ENCODE measurements at regions not wholly inside any gene's neighbourhood (a gene's known extent, or its start where the extent isn't known, plus 50 kb on each side); places are given as distances from the start of the nearest gene placed in this dataset.

- no peak for DNase-seq
Observed at GRCh38 chr4:149931431-149931830, 115.8 kb upstream of the IQCM start.

DNA sequence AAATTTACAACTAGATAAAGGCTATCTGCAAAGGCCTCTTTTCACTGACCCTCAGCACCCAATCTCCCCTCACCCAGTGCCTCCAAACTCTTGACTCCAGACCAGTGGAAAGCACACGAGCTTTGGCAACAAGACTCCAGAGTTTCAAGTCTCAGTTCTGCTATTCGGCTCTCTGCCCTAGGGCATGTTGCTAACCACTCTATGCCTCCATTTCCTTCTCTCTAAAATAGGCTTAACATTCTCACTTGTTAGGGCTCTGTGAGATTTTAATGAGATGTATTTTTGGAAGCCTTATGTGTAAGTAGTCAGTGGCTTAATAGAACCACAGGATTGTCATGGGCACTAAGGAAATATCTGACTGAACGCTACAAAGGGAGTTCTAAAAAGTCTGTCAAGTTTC is 116.5 kb upstream of the IQCM start:
- DNase-seq = no peak

DNA sequence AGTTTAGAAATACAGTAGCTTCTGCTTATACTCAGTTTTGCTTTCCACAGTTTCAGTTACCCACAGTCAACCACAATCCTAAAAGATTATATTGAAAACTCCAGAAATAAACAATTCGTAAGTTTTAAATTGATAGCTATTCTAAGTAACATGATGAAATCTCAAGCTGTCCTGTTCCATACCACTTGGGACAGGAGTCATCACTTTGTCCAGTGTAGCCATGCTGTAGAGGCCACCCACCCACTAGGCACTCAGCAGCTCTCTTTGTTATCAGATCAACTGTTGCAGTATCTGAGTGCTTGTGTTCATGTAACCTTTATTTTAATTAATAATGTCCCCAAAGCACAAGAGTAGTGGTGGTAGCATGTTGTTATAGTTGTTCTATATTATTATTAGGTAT is 117.5 kb upstream of the IQCM start:
- no peak for DNase-seq

GRCh38 chr4:149933883-149934282 is 118.2 kb upstream of the IQCM start:
- DNase-seq = no peak

- no peak for DNase-seq
Observed at GRCh38 chr4:149949381-149949780, 128.9 kb upstream of the DCLK2 start.

DNA sequence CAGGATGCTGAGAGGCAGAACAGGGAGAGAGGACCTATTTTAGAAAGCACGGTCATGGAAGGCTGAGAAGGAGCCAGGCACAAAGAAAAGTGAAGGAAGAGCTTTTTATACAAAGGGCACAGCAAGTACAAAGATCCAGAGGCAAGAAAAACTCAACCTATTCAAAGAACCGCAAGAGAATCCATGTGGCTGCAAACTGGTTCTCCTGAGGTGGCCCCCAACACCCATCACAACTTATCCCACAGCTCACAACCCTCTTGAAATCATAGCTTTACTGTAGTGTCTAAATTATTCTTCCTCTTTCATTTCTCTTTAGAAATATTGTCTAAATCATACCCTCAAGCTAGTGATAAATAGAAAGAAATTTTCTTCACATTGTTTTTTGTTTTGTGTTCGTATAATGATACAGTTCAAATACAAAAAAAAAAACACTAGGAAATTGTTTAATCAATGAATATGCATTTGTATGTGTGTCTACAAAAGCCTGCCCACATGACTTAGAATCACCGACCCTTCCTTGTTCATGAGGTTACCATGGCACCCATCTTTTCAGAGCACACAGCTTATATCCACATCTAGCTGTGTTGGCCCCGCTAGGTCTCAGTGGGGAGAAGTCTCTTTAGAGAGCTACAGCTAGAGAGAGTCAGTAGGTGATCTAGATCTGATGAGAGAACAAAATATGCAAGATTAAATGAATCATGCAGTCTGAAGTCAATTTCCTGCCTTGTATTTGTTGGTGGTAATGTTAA is 126.9 kb upstream of the DCLK2 start:
- no peak for DNase-seq

GRCh38 chr4:149952101-149952500 is 126.1 kb upstream of the DCLK2 start:
- DNase-seq = no peak

- DNase-seq = no peak
Observed at GRCh38 chr4:149952716-149953115, 125.5 kb upstream of the DCLK2 start.

- no peak for DNase-seq
Observed at GRCh38 chr4:149955780-149956390, 122.4 kb upstream of the DCLK2 start.

- no peak for DNase-seq
Observed at GRCh38 chr4:149956678-149957077, 121.6 kb upstream of the DCLK2 start.

DNA sequence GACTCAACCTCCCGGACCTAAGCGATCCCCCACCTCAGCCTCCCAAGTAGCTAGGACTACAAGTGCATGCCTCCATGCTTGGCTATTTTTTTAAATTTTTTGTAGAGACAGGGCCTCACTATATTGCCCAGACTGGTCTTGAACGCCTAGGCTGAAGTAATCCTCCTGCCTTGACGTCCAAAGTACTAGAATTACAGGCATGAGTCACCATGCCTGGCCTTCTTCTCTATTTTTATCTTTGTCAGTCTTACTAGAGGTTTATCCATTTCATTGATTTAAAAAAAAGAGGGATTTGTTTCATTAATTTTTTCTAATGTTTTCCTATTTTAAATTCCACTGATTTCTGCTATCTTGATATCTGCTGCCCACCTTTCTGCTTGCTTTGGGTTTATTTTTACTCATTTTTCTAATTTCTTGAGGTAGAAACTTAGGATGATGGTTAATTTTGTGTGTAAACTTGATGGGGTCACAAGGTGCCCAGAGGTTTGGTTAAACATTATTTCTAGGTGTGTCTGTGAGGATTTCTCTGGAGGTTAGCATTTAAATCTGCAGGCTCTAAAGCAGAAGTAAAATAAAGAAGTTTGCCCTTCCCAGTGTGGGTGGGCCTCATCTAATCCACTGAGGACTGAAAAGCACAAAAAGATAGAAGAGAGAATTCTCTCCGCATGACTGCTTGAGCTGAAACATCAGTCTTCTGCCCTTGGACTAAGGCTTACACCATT is 116.2 kb upstream of the DCLK2 start:
- DNase-seq = no peak

DNA sequence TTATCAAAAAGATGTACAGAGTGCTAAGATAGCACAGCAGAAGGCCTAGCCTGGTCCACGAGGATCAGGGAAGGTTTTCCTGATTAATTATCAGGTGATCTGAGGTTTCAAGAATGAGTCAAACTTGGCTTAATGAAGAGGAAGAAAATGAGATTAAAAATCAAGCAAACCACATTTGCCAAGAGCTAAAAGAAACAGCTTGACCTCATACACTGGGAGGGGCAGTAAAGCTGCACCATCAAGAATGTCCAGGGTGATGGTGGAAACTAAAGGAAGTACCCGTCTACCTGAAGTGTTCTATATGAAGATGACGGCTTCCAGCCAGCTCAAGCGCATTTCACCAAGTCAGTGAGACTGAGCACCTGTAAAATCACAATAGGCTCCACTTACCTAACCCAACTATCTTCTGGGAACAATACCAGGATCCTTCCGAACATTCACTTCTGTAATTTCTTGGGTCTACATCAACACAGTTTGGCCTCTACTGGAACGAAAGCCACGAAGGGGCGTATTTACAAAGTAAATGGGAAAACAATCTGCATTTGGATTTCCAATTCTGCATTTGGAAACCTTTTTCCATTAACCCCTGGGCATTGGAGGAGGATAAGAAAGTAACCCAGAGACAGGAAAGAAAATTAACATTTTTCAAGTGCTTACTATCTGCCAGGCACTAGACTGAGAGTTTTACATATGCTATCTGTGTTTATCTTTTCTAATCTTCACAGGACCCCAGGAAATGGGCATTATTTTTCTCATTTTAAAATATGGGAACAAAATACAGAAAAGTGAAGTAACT is 114.0 kb upstream of the DCLK2 start:
- DNase-seq = no peak

- no peak for DNase-seq
Observed at GRCh38 chr4:149965206-149965605, 113.0 kb upstream of the DCLK2 start.

DNA sequence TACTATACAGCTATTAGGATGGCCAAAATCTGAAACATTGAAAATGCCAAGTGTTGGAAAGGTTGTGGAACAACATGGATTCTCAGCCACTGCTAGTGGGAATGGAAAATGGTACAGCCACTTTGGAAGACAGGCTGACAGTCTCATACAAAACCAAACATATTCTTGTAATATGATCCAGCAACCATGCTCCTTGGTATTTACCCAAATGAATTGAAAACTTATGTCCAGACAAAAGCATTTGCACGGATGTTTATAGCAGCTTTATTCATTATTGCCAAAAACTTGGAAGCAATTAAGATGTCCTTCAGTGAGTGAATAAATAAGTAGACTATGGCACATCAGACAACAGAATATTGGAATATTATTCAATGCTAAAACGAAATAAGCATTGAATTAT is 105.8 kb upstream of the DCLK2 start:
- no peak for DNase-seq

DNA sequence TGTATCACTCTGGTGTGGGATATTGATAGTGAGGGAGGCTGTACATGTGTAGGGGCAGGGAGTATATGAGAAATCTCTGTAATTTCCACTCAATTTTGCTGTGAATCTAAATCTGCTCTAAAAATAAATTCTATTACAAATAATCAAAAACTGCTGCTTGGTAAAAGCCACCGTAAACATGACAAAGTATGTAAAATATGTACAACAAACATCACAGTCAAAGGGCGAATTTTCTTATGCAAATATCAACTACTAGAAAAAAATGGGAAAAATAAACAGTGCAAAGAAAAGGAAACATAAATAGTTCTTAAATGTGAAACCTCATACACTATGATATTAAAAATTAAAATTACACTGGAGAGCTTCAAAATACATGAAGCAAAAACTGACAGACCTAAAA is 105.1 kb upstream of the DCLK2 start:
- no peak for DNase-seq

DNA sequence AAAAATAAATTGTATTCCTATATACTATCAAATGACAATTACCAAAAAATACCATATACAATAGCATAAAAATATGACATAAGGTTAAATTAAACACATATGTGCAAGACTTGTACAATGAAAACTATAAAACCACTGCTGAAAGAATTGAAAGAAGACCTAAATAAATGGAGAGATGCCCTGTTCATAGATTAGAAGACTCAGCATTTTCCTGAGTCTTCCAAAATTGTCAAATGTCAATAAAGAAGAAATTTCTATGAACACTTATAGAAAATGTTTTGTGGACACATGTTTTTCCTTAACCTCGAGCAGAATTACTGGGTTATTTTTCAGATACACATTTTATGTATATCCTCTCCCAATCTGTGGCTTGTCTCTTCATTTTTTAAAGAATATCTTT is 103.1 kb upstream of the DCLK2 start:
- DNase-seq = no peak

DNA sequence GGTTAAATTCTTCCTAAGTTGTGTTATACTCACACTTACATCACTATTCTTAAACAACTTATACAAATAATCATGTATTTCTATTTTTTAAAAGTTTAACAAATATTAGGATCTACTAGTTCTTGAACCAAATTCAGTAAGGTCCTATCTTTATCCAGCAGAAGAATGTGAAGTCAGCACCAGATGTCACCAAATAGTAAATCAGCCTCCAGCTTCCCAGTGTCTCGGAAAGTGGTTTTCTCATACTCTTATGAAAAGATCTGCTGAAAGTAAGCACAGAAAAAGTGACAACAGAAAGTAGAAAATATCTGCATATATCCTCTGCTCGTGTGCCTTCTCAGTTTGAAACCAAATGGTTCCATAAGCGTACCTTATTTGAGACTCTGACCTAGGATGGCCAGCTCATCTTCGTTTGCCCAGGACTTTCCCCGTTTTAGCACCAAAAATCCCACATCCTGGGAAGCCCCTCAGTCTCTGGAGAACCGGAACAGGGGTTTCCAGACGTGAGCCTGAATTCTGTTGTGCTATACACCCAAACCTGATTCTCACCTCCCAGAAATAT is 98.0 kb upstream of the DCLK2 start:
- no peak for DNase-seq

DNA sequence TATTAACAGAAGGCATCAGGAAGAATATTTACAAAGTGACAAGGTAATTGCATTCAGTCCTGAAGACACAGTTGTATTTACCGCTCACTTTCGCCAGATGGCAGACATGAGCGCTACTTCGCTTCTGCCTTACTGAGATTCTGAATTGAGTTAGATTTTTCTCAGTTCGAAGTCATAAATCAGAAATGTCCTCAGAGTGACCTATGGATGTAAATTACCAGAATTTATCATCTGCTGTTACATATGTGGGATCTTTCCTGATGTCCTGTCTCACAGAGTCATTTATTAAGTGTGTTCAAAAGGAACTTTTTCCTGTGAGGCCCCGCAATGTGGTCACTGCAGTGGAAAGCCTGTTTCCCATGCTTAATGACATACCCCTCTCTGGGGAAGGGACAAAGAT is 97.3 kb upstream of the DCLK2 start:
- peak; percentile 29 for DNase-seq

- no peak for DNase-seq
Observed at GRCh38 chr4:149983401-149983800, 94.8 kb upstream of the DCLK2 start.

GRCh38 chr4:149983931-149984330 is 94.3 kb upstream of the DCLK2 start:
- DNase-seq = no peak

GRCh38 chr4:149985981-149986380 is 92.3 kb upstream of the DCLK2 start:
- no peak for DNase-seq

DNA sequence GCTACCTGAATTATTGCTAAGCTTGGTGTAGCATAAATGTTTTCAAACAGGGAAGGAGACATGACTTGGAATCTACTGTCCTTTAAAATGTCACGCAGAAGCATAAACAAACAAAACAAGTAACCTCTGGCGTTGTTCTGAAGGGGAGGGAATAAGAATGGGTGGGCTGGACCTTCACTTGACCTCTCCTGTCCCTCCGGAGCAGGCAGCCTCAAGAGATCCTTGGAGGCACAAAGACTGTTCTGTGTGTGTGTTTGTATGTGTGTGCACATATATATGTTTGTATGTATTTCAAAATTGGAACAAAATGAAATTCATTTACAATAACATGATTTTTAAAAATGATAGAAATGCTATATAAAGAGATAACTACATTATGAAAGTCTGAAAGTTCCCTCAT is 91.3 kb upstream of the DCLK2 start:
- DNase-seq = no peak
